ENCODE measurements at regions not wholly inside any gene's neighbourhood (a gene's known extent, or its start where the extent isn't known, plus 50 kb on each side); places are given as distances from the start of the nearest gene placed in this dataset.

DNA sequence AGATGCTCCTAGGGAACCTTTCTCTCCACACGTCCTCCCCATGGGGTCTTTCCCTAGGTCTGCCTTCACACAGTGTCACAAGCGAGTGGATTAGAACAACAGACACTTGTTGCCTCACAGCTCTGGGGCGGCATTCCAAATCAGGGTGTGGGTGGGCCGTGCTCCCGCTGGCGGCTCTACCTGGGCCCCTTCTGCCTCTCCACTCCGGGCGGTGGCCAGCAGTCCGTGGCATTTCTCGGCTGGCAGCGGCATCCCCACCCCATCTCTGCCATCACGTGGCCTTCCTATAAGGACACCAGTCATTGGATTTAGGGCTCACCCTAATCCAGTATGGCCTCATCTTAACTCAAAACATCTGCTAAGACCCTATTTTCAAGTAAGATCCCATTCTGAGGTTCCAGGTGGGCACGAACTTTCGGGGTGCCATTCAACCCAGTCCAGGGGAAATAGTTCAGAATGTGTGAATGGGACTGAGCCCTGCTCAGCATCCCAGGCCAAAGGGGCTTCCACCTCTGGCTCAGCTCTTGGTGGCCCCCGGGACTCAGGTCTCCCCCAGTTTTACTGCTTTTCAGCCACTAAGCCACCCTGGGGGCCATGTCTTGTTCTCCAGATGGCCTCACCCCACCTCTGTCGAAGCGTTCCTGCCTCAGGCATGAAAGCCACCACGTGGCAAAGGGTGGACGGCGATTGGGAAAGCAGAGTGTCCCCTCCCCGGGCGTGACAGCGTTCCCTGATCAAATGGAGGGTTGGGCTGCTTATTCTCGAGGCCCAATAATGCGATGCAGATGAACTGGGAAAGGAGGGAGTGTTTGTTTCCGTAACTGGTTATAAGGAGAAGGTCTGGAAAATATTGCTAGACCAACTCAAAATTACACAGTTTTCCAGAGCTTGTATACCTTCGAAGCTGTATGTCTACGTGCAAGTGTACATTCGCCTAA, 350.0 kb downstream of the GLRX3 start:
- TF ChIP-seq, protein P1, sequence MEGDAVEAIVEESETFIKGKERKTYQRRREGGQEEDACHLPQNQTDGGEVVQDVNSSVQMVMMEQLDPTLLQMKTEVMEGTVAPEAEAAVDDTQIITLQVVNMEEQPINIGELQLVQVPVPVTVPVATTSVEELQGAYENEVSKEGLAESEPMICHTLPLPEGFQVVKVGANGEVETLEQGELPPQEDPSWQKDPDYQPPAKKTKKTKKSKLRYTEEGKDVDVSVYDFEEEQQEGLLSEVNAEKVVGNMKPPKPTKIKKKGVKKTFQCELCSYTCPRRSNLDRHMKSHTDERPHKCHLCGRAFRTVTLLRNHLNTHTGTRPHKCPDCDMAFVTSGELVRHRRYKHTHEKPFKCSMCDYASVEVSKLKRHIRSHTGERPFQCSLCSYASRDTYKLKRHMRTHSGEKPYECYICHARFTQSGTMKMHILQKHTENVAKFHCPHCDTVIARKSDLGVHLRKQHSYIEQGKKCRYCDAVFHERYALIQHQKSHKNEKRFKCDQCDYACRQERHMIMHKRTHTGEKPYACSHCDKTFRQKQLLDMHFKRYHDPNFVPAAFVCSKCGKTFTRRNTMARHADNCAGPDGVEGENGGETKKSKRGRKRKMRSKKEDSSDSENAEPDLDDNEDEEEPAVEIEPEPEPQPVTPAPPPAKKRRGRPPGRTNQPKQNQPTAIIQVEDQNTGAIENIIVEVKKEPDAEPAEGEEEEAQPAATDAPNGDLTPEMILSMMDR (IDR thresholded peaks at IDR 0.05): no peak
- TF ChIP-seq POLR2A (IDR thresholded peaks at IDR 0.05): no peak

Measured in right lobe of liver (tissue), 4 donors.